ENCODE measurements at regions not wholly inside any gene's neighbourhood (a gene's known extent, or its start where the extent isn't known, plus 50 kb on each side); places are given as distances from the start of the nearest gene placed in this dataset.

GRCh38 chr6:167660424-167660823 is 166.3 kb upstream of the AFDN start:
- no peaks in the 10 kb centered on the region for H3K27me3 ChIP-seq (ENCODE audit: control insufficient read depth in 2 of 2, insufficient read depth in 1 of 2, low read length in 1 of 2)
- DNase-seq (ENCODE audit: low read depth in 6 of 9, low spot score in 9 of 9) = no peak
- H3K36me3 ChIP-seq (ENCODE audit: control insufficient read depth in 2 of 2, insufficient read depth in 2 of 2, low read length in 1 of 2) = no peaks in the 10 kb centered on the region
- H3K4me3 ChIP-seq (ENCODE audit: low read length in 2 of 2) = no peak overlapping the region
- no peak overlapping the region for H3K27ac ChIP-seq (ENCODE audit: low read depth in 1 of 2, low read length in 1 of 2)
- no peaks in the 10 kb centered on the region for H3K4me1 ChIP-seq (ENCODE audit: control insufficient read depth in 2 of 2, insufficient read depth in 2 of 2, low read length in 2 of 2)
- H3K9me3 ChIP-seq (ENCODE audit: control insufficient read depth in 2 of 2, insufficient read depth in 1 of 2, low read length in 1 of 2) = peaks cover 0 to 5% of the 10 kb centered on the region in 2 donors
- WGBS = 96% methylated on average over 4 of the region's 4 CpGs

DNA sequence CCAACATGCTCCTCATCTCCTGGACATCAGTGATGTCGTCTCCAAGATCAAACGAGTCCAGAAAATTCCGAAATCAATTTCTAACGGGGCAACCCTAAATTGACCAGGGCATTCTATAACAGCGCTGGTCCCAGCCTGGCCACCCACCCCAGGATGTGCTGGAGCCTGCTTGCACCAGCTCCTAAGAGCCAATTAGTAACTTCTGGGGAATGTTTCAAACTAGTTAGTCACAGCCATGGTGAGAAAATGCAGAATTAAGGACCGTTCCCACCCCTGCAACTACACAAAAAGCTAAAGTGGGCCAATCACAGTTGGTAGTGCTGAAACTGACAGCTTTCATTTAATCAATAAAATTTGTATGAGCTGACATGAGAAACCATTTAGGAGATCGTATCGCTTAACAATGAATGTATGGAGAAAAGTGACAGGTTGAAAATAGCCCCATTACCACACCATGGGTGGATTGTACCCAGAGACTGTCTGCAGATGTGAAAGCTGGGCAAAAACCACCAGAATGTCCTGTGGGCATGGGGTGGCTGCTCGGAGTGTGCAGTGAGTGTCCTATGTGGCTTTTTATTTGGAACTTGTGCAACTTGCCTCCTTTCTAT is 165.7 kb upstream of the AFDN start:
- Histone ChIP-seq H3K27ac (ENCODE audit: low read depth in 1 of 2, low read length in 1 of 2) (no peak overlapping the region), H3K4me1 (ENCODE audit: control insufficient read depth in 2 of 2, insufficient read depth in 2 of 2, low read length in 2 of 2) (no peaks in the 10 kb centered on the region), H3K27me3 (ENCODE audit: control insufficient read depth in 2 of 2, insufficient read depth in 1 of 2, low read length in 1 of 2) (no peaks in the 10 kb centered on the region), H3K4me3 (ENCODE audit: low read length in 2 of 2) (no peak overlapping the region), H3K9me3 (ENCODE audit: control insufficient read depth in 2 of 2, insufficient read depth in 1 of 2, low read length in 1 of 2) (peaks cover 0 to 5% of the 10 kb centered on the region in 2 donors), H3K36me3 (ENCODE audit: control insufficient read depth in 2 of 2, insufficient read depth in 2 of 2, low read length in 1 of 2) (no peaks in the 10 kb centered on the region)
- 90% methylated on average over 9 of the region's 9 CpGs for WGBS
- DNase-seq (ENCODE audit: low read depth in 6 of 9, low spot score in 9 of 9) = no peak

GRCh38 chr6:167661552-167662044 is 165.1 kb upstream of the AFDN start:
- no peak overlapping the region for H3K27ac ChIP-seq (ENCODE audit: low read depth in 1 of 2, low read length in 1 of 2)

DNA sequence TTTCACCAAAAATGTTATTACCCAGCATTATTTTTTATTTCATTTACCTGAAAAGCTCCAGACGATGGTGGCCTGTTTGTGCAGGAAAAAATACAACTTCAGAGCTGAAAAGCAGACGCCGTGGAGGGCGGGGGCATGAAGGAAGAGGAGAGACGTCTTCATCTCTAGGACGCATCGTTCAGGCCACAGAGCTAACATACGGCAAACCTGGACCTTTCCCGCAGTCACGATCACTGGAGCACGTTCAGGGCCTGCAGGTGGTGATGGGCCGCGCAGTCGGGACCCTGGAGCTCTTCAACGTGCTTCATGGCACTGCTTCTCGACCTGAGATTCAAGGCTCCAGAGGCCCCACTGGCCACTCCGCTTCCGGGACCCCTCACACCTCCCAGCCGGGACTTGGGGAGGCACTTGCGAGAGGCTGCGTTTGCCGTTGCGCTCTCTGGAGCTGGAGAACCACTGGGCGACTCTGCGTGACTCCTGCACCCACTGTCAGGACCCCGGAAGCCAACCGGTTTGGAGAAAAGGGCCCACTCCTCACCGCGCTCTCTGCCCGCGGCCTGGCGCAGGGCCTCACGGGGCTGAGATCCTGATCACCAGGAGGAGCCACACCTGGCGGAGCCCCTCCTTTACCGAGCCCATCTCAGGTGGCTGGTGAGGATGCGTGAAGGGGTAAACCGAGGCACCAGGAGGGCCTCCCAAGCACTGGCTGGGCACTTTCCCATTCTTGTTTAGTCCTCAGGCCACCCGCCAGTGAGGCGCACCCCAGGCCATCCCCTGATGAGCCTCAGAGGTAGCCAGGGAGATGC is 164.4 kb upstream of the AFDN start:
- Histone ChIP-seq H3K36me3 (ENCODE audit: control insufficient read depth in 2 of 2, insufficient read depth in 2 of 2, low read length in 1 of 2) (no peaks in the 10 kb centered on the region), H3K9me3 (ENCODE audit: control insufficient read depth in 2 of 2, insufficient read depth in 1 of 2, low read length in 1 of 2) (peaks cover 0 to 5% of the 10 kb centered on the region in 2 donors), H3K27me3 (ENCODE audit: control insufficient read depth in 2 of 2, insufficient read depth in 1 of 2, low read length in 1 of 2) (no peaks in the 10 kb centered on the region), H3K4me3 (ENCODE audit: low read length in 2 of 2) (no peak overlapping the region), H3K4me1 (ENCODE audit: control insufficient read depth in 2 of 2, insufficient read depth in 2 of 2, low read length in 2 of 2) (no peaks in the 10 kb centered on the region), H3K27ac (ENCODE audit: low read depth in 1 of 2, low read length in 1 of 2) (no peak overlapping the region)
- DNase-seq (ENCODE audit: low read depth in 6 of 9, low spot score in 9 of 9) = no peak
- WGBS = 94% methylated on average over 39 of the region's 39 CpGs

More at GRCh38 chr6:167661552-167662044, 165.1 kb upstream of the AFDN start:
- no peak overlapping the region for H3K4me3 ChIP-seq (ENCODE audit: low read length in 2 of 2)
- no peaks in the 10 kb centered on the region for H3K36me3 ChIP-seq (ENCODE audit: control insufficient read depth in 2 of 2, insufficient read depth in 2 of 2, low read length in 1 of 2)
- no peaks in the 10 kb centered on the region for H3K27me3 ChIP-seq (ENCODE audit: control insufficient read depth in 2 of 2, insufficient read depth in 1 of 2, low read length in 1 of 2)
- 95% methylated on average over 8 of the region's 8 CpGs for WGBS
- peaks cover 0 to 5% of the 10 kb centered on the region in 2 donors for H3K9me3 ChIP-seq (ENCODE audit: control insufficient read depth in 2 of 2, insufficient read depth in 1 of 2, low read length in 1 of 2)
- no peaks in the 10 kb centered on the region for H3K4me1 ChIP-seq (ENCODE audit: control insufficient read depth in 2 of 2, insufficient read depth in 2 of 2, low read length in 2 of 2)
- no peak for DNase-seq (ENCODE audit: low read depth in 6 of 9, low spot score in 9 of 9)

DNA sequence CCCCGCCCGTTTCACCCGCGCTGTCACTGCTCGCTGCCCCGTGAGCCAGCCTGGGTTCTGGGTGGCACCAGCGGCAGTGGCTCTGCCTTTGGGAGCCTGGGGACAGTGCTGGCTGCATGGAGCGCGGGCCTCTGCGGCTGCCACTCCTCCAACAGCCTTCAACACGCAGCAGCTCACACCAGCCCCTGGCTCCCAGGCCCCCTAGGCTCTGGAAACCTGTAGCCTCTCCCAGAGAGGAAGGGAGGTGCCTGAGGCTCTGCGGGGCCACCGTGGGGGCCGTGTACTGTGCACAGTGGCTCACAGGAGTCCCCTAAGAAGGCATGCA is 163.9 kb upstream of the AFDN start:
- no peaks in the 10 kb centered on the region for H3K36me3 ChIP-seq (ENCODE audit: control insufficient read depth in 2 of 2, insufficient read depth in 2 of 2, low read length in 1 of 2)
- peaks cover 0 to 5% of the 10 kb centered on the region in 2 donors for H3K9me3 ChIP-seq (ENCODE audit: control insufficient read depth in 2 of 2, insufficient read depth in 1 of 2, low read length in 1 of 2)
- H3K4me3 ChIP-seq (ENCODE audit: low read length in 2 of 2) = no peak overlapping the region
- no peak for DNase-seq (ENCODE audit: low read depth in 6 of 9, low spot score in 9 of 9)
- no peaks in the 10 kb centered on the region for H3K27me3 ChIP-seq (ENCODE audit: control insufficient read depth in 2 of 2, insufficient read depth in 1 of 2, low read length in 1 of 2)
- no peaks in the 10 kb centered on the region for H3K4me1 ChIP-seq (ENCODE audit: control insufficient read depth in 2 of 2, insufficient read depth in 2 of 2, low read length in 2 of 2)
- WGBS = 92% methylated on average over 14 of the region's 14 CpGs
- H3K27ac ChIP-seq (ENCODE audit: low read depth in 1 of 2, low read length in 1 of 2) = no peak overlapping the region

- H3K27me3 ChIP-seq (ENCODE audit: control insufficient read depth in 2 of 2, insufficient read depth in 1 of 2, low read length in 1 of 2) = no peaks in the 10 kb centered on the region
- WGBS = 72% methylated on average over 4 of the region's 4 CpGs
- DNase-seq (ENCODE audit: low read depth in 6 of 9, low spot score in 9 of 9) = no peak
- no peak overlapping the region for H3K27ac ChIP-seq (ENCODE audit: low read depth in 1 of 2, low read length in 1 of 2)
- H3K36me3 ChIP-seq (ENCODE audit: control insufficient read depth in 2 of 2, insufficient read depth in 2 of 2, low read length in 1 of 2) = no peaks in the 10 kb centered on the region
- H3K4me1 ChIP-seq (ENCODE audit: control insufficient read depth in 2 of 2, insufficient read depth in 2 of 2, low read length in 2 of 2) = no peaks in the 10 kb centered on the region
- H3K4me3 ChIP-seq (ENCODE audit: low read length in 2 of 2) = no peak overlapping the region
- H3K9me3 ChIP-seq (ENCODE audit: control insufficient read depth in 2 of 2, insufficient read depth in 1 of 2, low read length in 1 of 2) = peaks cover 0 to 5% of the 10 kb centered on the region in 2 donors
Observed at GRCh38 chr6:167663316-167663715, 163.4 kb upstream of the AFDN start.

DNA sequence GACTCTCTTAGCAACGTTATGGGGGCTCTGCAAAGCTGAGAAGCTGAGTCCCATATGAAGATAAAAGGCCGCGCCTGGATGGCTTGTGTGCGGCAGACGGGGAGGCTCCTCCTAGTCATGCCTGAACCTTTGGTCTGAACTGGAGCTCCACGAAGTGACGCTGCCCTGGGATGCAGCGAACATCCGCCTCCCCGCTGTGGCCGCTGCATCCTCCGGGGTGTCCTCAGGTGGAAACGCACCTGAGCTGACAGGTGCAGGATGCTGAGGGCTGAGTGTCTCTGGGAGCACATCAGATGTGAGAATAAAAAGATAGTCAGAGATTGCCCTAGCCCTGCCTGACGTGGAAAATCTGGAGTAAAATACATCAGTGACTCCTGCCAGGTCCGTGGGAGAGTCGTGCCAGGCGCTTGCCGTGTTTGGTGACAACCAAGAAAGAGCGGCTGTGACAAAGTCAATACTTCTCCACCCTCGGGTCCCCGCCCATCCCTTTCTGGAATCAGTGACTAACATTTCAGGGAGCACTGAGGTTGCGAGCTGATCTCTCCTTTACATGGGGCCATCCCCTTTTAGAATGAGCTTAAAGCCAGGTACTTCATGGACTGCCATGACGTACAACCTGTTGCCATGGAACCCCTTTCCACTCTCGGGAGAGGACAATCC is 162.8 kb upstream of the AFDN start:
- Histone ChIP-seq H3K36me3 (ENCODE audit: control insufficient read depth in 2 of 2, insufficient read depth in 2 of 2, low read length in 1 of 2) (no peaks in the 10 kb centered on the region), H3K9me3 (ENCODE audit: control insufficient read depth in 2 of 2, insufficient read depth in 1 of 2, low read length in 1 of 2) (peaks cover 0 to 4% of the 10 kb centered on the region in 2 donors), H3K4me3 (ENCODE audit: low read length in 2 of 2) (no peak overlapping the region), H3K27me3 (ENCODE audit: control insufficient read depth in 2 of 2, insufficient read depth in 1 of 2, low read length in 1 of 2) (no peaks in the 10 kb centered on the region), H3K27ac (ENCODE audit: low read depth in 1 of 2, low read length in 1 of 2) (no peak overlapping the region), H3K4me1 (ENCODE audit: control insufficient read depth in 2 of 2, insufficient read depth in 2 of 2, low read length in 2 of 2) (no peaks in the 10 kb centered on the region)
- WGBS = 92% methylated on average over 24 of the region's 24 CpGs
- no peak for DNase-seq (ENCODE audit: low read depth in 6 of 9, low spot score in 9 of 9)

GRCh38 chr6:167664678-167665660 is 161.7 kb upstream of the AFDN start:
- Histone ChIP-seq H3K27ac (ENCODE audit: low read depth in 1 of 2, low read length in 1 of 2) (no peak overlapping the region), H3K36me3 (ENCODE audit: control insufficient read depth in 2 of 2, insufficient read depth in 2 of 2, low read length in 1 of 2) (no peaks in the 10 kb centered on the region), H3K9me3 (ENCODE audit: control insufficient read depth in 2 of 2, insufficient read depth in 1 of 2, low read length in 1 of 2) (no peaks in the 10 kb centered on the region), H3K4me1 (ENCODE audit: control insufficient read depth in 2 of 2, insufficient read depth in 2 of 2, low read length in 2 of 2) (no peaks in the 10 kb centered on the region), H3K4me3 (ENCODE audit: low read length in 2 of 2) (no peak overlapping the region), H3K27me3 (ENCODE audit: control insufficient read depth in 2 of 2, insufficient read depth in 1 of 2, low read length in 1 of 2) (no peaks in the 10 kb centered on the region)
- DNase-seq (ENCODE audit: low read depth in 6 of 9, low spot score in 9 of 9) = no peak
- 74% methylated on average over 15 of the region's 15 CpGs for WGBS
